ENCODE measurements at regions not wholly inside any gene's neighbourhood (a gene's known extent, or its start where the extent isn't known, plus 50 kb on each side); places are given as distances from the start of the nearest gene placed in this dataset.

GRCh38 chr12:19867151-19867550, 427.9 kb downstream of the AEBP2 start:
- no peak for TF ChIP-seq CTCF (IDR thresholded peaks at IDR 0.05)
- no peak overlapping the region for H3K4me3 ChIP-seq (replicated peaks in 1 of 3; ENCODE audit: low read depth in 2 of 3, low read length in 3 of 3)
- Mint-ChIP-seq H3K9me3 (peaks cover 0 to 6% (median 0%) of the 10 kb centered on the region in 7 donors), H3K27ac (no peak overlapping the region), H3K27me3 (ENCODE audit: low read depth in 3 of 3) (no peaks in the 10 kb centered on the region), H3K36me3 (no peaks in the 10 kb centered on the region), H3K4me3 (no peak overlapping the region), H3K4me1 (no peaks in the 10 kb centered on the region)
- intact Hi-C loops (cut with micrococcal nuclease): no loop called here
- no peaks in the 10 kb centered on the region for H3K36me3 ChIP-seq (replicated peaks in 1 of 2; ENCODE audit: control insufficient read depth in 1 of 2, insufficient read depth in 2 of 2, low read length in 2 of 2)
- H3K9me3 ChIP-seq (replicated peaks in 1 of 2; ENCODE audit: control insufficient read depth in 1 of 2, insufficient read depth in 1 of 2, low read length in 2 of 2): no peaks in the 10 kb centered on the region
- H3K4me1 ChIP-seq (ENCODE audit: control insufficient read depth in 1 of 2, insufficient read depth in 2 of 2, low read length in 2 of 2): no peaks in the 10 kb centered on the region
- H2AFZ ChIP-seq (ENCODE audit: insufficient read depth, low read depth, low read length, poor library complexity, severe bottlenecking): no peak overlapping the region
- no peak overlapping the region for H3K9ac ChIP-seq (ENCODE audit: insufficient read depth, low read length, poor library complexity, severe bottlenecking)
- DNase-seq: no peak
- H3K27me3 ChIP-seq (ENCODE audit: control insufficient read depth in 2 of 2, insufficient read depth in 2 of 2, low read length in 2 of 2): no peaks in the 10 kb centered on the region
- H4K20me1 ChIP-seq (ENCODE audit: insufficient read depth, low read length): no peaks in the 10 kb centered on the region
- no CpG with 5 or more reads among the region's 1 CpG for WGBS (ENCODE audit: insufficient coverage)
- H3K27ac ChIP-seq (ENCODE audit: low read depth in 1 of 2, low read length in 2 of 2): no peak overlapping the region
- no peak overlapping the region for H3K4me2 ChIP-seq (replicated peaks; ENCODE audit: extremely low read depth, low read length, poor library complexity, severe bottlenecking)
- H3K79me2 ChIP-seq (ENCODE audit: insufficient read depth, low read length): no peaks in the 10 kb centered on the region

- no peaks in the 10 kb centered on the region for H3K79me2 ChIP-seq (ENCODE audit: insufficient read depth, low read length)
- no peak overlapping the region for H3K9ac ChIP-seq (ENCODE audit: insufficient read depth, low read length, poor library complexity, severe bottlenecking)
- H3K4me3 Mint-ChIP-seq: no peak overlapping the region
- no peaks in the 10 kb centered on the region for H3K4me1 ChIP-seq (ENCODE audit: control insufficient read depth in 1 of 2, insufficient read depth in 2 of 2, low read length in 2 of 2)
- no peak overlapping the region for H3K27ac Mint-ChIP-seq
- DNase-seq: no peak
- H3K4me1 Mint-ChIP-seq: no peaks in the 10 kb centered on the region
- no peaks in the 10 kb centered on the region for H3K36me3 Mint-ChIP-seq
- H2AFZ ChIP-seq (ENCODE audit: insufficient read depth, low read depth, low read length, poor library complexity, severe bottlenecking): no peak overlapping the region
- no peak overlapping the region for H3K4me3 ChIP-seq (replicated peaks in 1 of 3; ENCODE audit: low read depth in 2 of 3, low read length in 3 of 3)
- H3K4me2 ChIP-seq (replicated peaks; ENCODE audit: extremely low read depth, low read length, poor library complexity, severe bottlenecking): no peak overlapping the region
- WGBS (ENCODE audit: insufficient coverage): no CpG with 5 or more reads among the region's 2 CpGs
- H4K20me1 ChIP-seq (ENCODE audit: insufficient read depth, low read length): no peaks in the 10 kb centered on the region
- H3K27me3 Mint-ChIP-seq (ENCODE audit: low read depth in 3 of 3): no peaks in the 10 kb centered on the region
- TF ChIP-seq CTCF (IDR thresholded peaks at IDR 0.05): no peak
- H3K36me3 ChIP-seq (replicated peaks in 1 of 2; ENCODE audit: control insufficient read depth in 1 of 2, insufficient read depth in 2 of 2, low read length in 2 of 2): no peaks in the 10 kb centered on the region
- H3K27me3 ChIP-seq (ENCODE audit: control insufficient read depth in 2 of 2, insufficient read depth in 2 of 2, low read length in 2 of 2): no peaks in the 10 kb centered on the region
- peaks cover 0 to 6% (median 0%) of the 10 kb centered on the region in 7 donors for H3K9me3 Mint-ChIP-seq
- H3K9me3 ChIP-seq (replicated peaks in 1 of 2; ENCODE audit: control insufficient read depth in 1 of 2, insufficient read depth in 1 of 2, low read length in 2 of 2): no peaks in the 10 kb centered on the region
- intact Hi-C loops (cut with micrococcal nuclease): no loop called here
- no peak overlapping the region for H3K27ac ChIP-seq (ENCODE audit: low read depth in 1 of 2, low read length in 2 of 2)
Observed at GRCh38 chr12:19867970-19868369, 428.7 kb downstream of the AEBP2 start.
